OCI-LY3 (cell line): ENCODE measurements at regions not wholly inside any gene's neighbourhood (a gene's known extent, or its start where the extent isn't known, plus 50 kb on each side); places are given as distances from the start of the nearest gene placed in this dataset.

ENCODE experiments used
- H2AFZ ChIP-seq: fragments of 200-600, 300-600 bp; shearing (Covaris generic); 2 replicates; pipeline ENCODE4 v1.6.0; 2014; ENCODE audit warnings: antibody characterized with exemption, low read depth, low read length
- H3K27ac ChIP-seq: fragments of 200-600, 300-600 bp; sonication (generic); 2 replicates; pipeline ENCODE4 v1.5.1; 2014; ENCODE audit warnings: mild to moderate bottlenecking, low read length, moderate library complexity, mixed read lengths
- H3K27me3 ChIP-seq: fragments of 200-600, 300-600 bp; sonication (generic); 2 replicates; pipeline ENCODE4 v1.6.1; 2014; ENCODE audit warnings: low read depth, low read length, mixed read lengths
- H3K36me3 ChIP-seq: fragments of 200-600, 300-600 bp; sonication (generic); replicated peaks from 2 replicates; pipeline ENCODE3; 2014; ENCODE audit warnings: low read depth, low read length, mixed read lengths
- H3K4me1 ChIP-seq: fragments of 300-600, 200-600 bp; sonication (generic); 2 replicates; pipeline ENCODE4 v1.6.1; 2014; ENCODE audit warnings: low read length, mixed read lengths
- H3K4me2 ChIP-seq: fragments of 200-600, 300-600 bp; sonication (generic); 2 replicates; pipeline ENCODE4 v1.6.1; 2014; ENCODE audit warnings: low read length, mixed read lengths
- H3K4me3 ChIP-seq: fragments of 300-600, 200-600 bp; sonication (generic); 2 replicates; pipeline ENCODE4 v1.5.1; 2014; ENCODE audit warnings: antibody characterized with exemption, mild to moderate bottlenecking, low read length, moderate library complexity
- H3K79me2 ChIP-seq: fragments of 300-600, 200-600 bp; shearing (Covaris generic); 2 replicates; pipeline ENCODE4 v1.6.1; 2014; ENCODE audit warnings: mild to moderate bottlenecking, low read length, mixed read lengths
- H3K9ac ChIP-seq: fragments of 300-600, 200-600 bp; shearing (Covaris generic); 2 replicates; pipeline ENCODE4 v1.6.0; 2014; ENCODE audit warnings: mild to moderate bottlenecking, low read length, moderate library complexity
- H3K9me3 ChIP-seq: fragments of 200-600, 300-600 bp; shearing (Covaris generic); 2 replicates; pipeline ENCODE4 v1.6.1; 2014; ENCODE audit warnings: low read length, mixed read lengths; ENCODE audit not compliant: insufficient read depth
- H4K20me1 ChIP-seq: fragments of 200-600, 300-600 bp; sonication (generic); 2 replicates; pipeline ENCODE4 v1.6.1; 2016; ENCODE audit warnings: low read length, mixed read lengths; ENCODE audit not compliant: insufficient read depth
- EZH2phosphoT487 ChIP-seq: fragments of 200-600 bp; shearing (Covaris generic); IDR thresholded peaks from 2 replicates; pipeline ENCODE4 v1.6.1; 2018; ENCODE audit warnings: antibody characterized with exemption, mixed run types, low read depth
- TF ChIP-seq, protein P1 (sequence below): fragments of 200-600, 300-600 bp; sonication (generic); IDR thresholded peaks from 2 replicates; pipeline ENCODE4 v1.5.1; 2014; ENCODE audit warnings: antibody characterized with exemption, low read length, low read depth

DNA sequence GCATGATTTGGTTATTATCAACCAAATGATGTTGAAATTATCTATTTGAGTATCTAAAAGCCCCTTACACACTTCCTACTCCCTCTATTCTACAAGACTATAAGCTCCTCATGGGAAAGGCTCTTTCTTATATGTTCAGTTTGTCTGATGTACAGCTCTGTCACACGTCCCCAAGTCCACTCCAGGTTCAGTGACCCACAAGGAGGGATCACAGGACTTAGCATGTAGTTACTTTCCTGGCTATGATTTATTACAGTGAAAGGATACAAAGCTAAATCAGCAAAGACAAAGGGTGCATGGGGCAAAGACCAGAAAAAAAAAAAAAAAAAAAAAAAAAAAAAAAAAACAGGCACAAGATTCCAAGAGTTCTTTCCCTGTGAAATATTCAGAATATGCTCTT lies 125.6 kb upstream of the TMEM106B start:
- Histone ChIP-seq H3K36me3 (no peaks in the 10 kb centered on the region), H2AFZ (no peak overlapping the region), H3K9ac (no peak overlapping the region), H3K27me3 (no peaks in the 10 kb centered on the region), H3K4me1 (no peaks in the 10 kb centered on the region), H3K27ac (no peak overlapping the region), H4K20me1 (no peaks in the 10 kb centered on the region), H3K79me2 (no peaks in the 10 kb centered on the region), H3K9me3 (no peaks in the 10 kb centered on the region), H3K4me3 (no peak overlapping the region), H3K4me2 (no peak overlapping the region)
- TF ChIP-seq, protein P1, sequence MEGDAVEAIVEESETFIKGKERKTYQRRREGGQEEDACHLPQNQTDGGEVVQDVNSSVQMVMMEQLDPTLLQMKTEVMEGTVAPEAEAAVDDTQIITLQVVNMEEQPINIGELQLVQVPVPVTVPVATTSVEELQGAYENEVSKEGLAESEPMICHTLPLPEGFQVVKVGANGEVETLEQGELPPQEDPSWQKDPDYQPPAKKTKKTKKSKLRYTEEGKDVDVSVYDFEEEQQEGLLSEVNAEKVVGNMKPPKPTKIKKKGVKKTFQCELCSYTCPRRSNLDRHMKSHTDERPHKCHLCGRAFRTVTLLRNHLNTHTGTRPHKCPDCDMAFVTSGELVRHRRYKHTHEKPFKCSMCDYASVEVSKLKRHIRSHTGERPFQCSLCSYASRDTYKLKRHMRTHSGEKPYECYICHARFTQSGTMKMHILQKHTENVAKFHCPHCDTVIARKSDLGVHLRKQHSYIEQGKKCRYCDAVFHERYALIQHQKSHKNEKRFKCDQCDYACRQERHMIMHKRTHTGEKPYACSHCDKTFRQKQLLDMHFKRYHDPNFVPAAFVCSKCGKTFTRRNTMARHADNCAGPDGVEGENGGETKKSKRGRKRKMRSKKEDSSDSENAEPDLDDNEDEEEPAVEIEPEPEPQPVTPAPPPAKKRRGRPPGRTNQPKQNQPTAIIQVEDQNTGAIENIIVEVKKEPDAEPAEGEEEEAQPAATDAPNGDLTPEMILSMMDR, result no peak
- no peak for TF ChIP-seq EZH2phosphoT487

DNA sequence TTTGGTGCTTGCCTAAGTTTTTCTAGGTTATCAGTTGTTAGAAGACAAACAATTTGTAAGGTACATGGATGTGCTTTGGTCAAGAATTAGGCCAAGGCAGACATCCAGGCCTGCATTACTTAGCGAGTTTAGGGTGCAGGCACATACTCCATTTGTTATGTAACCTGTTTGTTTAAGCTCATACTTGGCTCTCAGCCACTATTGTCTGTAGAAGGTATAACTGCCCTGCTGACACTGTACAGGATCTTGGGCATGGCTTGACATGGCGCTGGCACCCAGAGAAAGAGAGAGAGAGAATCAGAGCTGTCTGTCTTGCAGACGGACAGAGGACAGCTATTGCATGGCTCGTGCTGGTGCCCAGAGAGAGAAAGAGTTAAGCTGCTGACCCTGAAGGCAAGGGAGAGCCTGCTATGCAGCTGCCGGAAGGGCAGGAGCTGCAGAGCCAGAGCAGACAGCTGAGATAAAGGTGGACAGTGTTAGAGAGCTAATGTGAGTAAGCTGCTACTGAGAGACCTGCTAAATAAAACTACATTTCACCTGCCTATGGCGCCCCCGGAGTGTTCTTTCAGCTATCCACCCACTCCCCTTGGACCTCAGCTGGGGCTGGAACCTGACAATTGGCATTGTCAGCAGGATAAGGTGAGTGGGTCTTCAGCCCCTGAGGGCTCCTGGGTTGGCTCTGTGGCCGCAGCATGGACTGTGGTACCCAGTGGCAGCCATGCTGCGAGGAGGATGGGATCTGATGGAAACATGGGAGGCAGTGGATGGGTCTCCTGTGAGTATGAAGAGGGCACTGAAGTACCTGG lies 120.9 kb upstream of the TMEM106B start:
- TF ChIP-seq, protein P1, result no peak
- TF ChIP-seq EZH2phosphoT487, result no peak
- H2AFZ ChIP-seq, result no peak overlapping the region
- no peaks in the 10 kb centered on the region for H3K36me3 ChIP-seq
- H4K20me1 ChIP-seq, result no peaks in the 10 kb centered on the region
- no peak overlapping the region for H3K27ac ChIP-seq
- H3K27me3 ChIP-seq, result no peaks in the 10 kb centered on the region
- no peaks in the 10 kb centered on the region for H3K4me1 ChIP-seq
- no peak overlapping the region for H3K9ac ChIP-seq
- no peaks in the 10 kb centered on the region for H3K79me2 ChIP-seq
- H3K4me3 ChIP-seq, result no peak overlapping the region
- no peak overlapping the region for H3K4me2 ChIP-seq
- no peaks in the 10 kb centered on the region for H3K9me3 ChIP-seq

DNA sequence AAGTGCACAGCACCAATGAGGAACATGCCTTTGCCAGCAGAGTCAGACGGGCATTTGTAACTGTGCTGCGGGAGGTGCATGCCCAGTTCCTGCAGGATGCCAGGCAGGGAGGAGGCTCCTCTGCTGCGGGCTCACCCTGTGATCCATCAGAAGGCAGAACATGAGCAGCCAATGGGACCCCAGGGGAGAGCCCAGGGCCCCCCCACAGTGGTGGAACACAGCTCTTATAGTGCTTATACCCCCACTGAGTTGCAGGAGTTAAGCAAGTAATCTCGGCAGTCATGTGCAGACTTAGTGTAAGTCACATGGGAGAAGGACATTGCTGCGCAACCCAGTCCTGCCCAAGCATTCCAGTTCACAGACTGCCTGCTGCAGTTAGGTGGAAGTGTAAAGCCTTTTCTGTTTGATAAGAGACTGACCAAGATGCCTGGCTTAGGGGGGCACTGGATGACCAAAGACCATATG lies 120.3 kb upstream of the TMEM106B start:
- Histone ChIP-seq H3K4me3 (no peak overlapping the region), H3K27me3 (no peaks in the 10 kb centered on the region), H3K9me3 (no peaks in the 10 kb centered on the region), H3K4me1 (no peaks in the 10 kb centered on the region), H3K36me3 (no peaks in the 10 kb centered on the region), H2AFZ (no peak overlapping the region), H3K4me2 (no peak overlapping the region), H4K20me1 (no peaks in the 10 kb centered on the region), H3K79me2 (no peaks in the 10 kb centered on the region), H3K9ac (no peak overlapping the region), H3K27ac (no peak overlapping the region)
- TF ChIP-seq EZH2phosphoT487, result no peak
- TF ChIP-seq, protein P1, result no peak

DNA sequence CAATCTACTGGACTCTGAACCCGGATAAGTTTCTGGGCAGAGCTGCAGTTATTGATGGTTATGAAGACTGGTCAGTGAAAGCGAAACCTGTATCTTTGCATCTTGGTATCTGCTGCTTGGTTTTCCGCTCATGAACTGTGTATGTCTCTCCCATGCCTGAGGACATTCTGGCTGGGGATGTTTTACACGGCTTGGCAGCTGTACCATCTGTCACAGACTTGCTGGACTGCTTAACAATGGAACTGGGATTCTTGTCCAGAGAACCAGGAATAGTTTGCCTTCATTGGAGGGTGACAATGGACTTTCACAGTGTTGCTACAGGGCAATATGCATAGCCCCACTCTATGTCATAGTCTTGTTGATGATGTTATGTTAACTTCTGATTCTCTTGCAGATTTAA lies 119.9 kb upstream of the TMEM106B start:
- TF ChIP-seq, protein P1, result no peak
- no peak for TF ChIP-seq EZH2phosphoT487
- H3K4me3 ChIP-seq, result no peak overlapping the region
- H2AFZ ChIP-seq, result no peak overlapping the region
- H3K4me2 ChIP-seq, result no peak overlapping the region
- H3K4me1 ChIP-seq, result no peaks in the 10 kb centered on the region
- no peaks in the 10 kb centered on the region for H3K9me3 ChIP-seq
- no peaks in the 10 kb centered on the region for H3K79me2 ChIP-seq
- no peaks in the 10 kb centered on the region for H4K20me1 ChIP-seq
- H3K27me3 ChIP-seq, result no peaks in the 10 kb centered on the region
- H3K27ac ChIP-seq, result no peak overlapping the region
- H3K9ac ChIP-seq, result no peak overlapping the region
- H3K36me3 ChIP-seq, result no peaks in the 10 kb centered on the region
